ENCODE measurements at regions not wholly inside any gene's neighbourhood (a gene's known extent, or its start where the extent isn't known, plus 50 kb on each side); places are given as distances from the start of the nearest gene placed in this dataset.

DNA sequence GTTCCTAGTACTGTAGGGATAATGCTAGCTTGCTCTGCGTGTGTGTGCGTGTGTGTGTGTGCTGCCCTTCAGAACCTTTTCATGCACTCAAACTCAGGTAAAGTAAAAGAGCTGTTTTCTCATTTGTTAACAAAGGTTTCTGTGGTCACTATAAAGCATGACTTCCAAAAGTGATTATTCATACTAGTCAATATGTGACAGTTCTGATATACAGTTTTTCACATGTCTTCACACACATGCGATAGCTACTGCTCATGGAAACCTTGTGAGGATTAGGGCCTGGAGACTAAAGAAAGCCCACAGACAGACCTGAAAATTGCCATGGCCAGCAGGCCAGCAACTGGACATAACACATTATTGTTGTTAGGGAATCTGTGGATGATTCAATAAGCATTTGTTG, 56.9 kb upstream of the NEMP2 start:
- CTCF ChIA-PET = interaction anchor here (1.4 kb wide), 1 partner anchor 14 kb away, joined by 3 read pairs; no protein-coding TSS in a partner anchor
- Histone ChIP-seq H3K27me3 (replicated peaks in 1 of 2; ENCODE audit: control insufficient read depth in 2 of 2, insufficient read depth in 2 of 2, low read length in 1 of 2) (no peaks in the 10 kb centered on the region), H3K9ac (ENCODE audit: control insufficient read depth, insufficient read depth, low read length) (no peak overlapping the region), H3K27ac (ENCODE audit: control insufficient read depth, insufficient read depth) (no peak overlapping the region), H2AFZ (ENCODE audit: control insufficient read depth, low read depth, low read length) (no peak overlapping the region), H3K4me3 (no peak overlapping the region), H3K4me2 (ENCODE audit: control insufficient read depth, insufficient read depth) (no peak overlapping the region), H3K36me3 (ENCODE audit: control insufficient read depth in 2 of 2, insufficient read depth in 2 of 2, low read length in 1 of 2) (no peaks in the 10 kb centered on the region), H4K20me1 (ENCODE audit: control insufficient read depth, insufficient read depth) (no peaks in the 10 kb centered on the region), H3K9me3 (replicated peaks; ENCODE audit: control insufficient read depth, insufficient read depth, low read length) (no peaks in the 10 kb centered on the region), H3K79me2 (ENCODE audit: control insufficient read depth, insufficient read depth, low read length) (no peaks in the 10 kb centered on the region), H3K4me1 (ENCODE audit: control insufficient read depth, insufficient read depth, low read length) (no peaks in the 10 kb centered on the region)
- ATAC-seq = peak; percentile 57
- FAIRE-seq = no peak
- TF ChIP-seq RUNX3 (IDR thresholded peaks at IDR 0.05; ENCODE audit: low read length) = peak; percentile 26; the same call in 1 of the 2 replicates
- TF ChIP-seq NR2F1 (conservative IDR thresholded peaks at IDR 0.05) = no peak
- POLR2A ChIA-PET = interaction anchor here (1.0 to 1.8 kb wide), 5 partner anchors 9 to 62 kb away, joined by 3 to 7 read pairs (median 3); no protein-coding TSS in a partner anchor
- intact Hi-C loops (cut with micrococcal nuclease; ENCODE audit: unreplicated experiment) (no loop called here), in situ Hi-C loops (cut with MboI) (no loop called here)
- no peak for DNase-seq (ENCODE audit: low read depth, low spot score)
- SMC1A ChIA-PET (ENCODE audit: uncharacterized antibody, unreplicated experiment) = interaction anchor here (0.8 to 1.8 kb wide), 9 partner anchors 9 to 82 kb away, joined by 3 to 7 read pairs (median 4); no protein-coding TSS in a partner anchor
- 97% methylated on average over 3 of the region's 3 CpGs for WGBS (ENCODE audit: insufficient coverage, insufficient replicate concordance, low lambda C conversion rate, missing lambda C conversion rate)
- no TSS peak for BruUV-seq (replicated peaks)
- RAD21 ChIA-PET (ENCODE audit: unreplicated experiment) = interaction anchor here (1.0 kb wide), 2 partner anchors 14 to 43 kb away, joined by 3 read pairs; no protein-coding TSS in a partner anchor

DNA sequence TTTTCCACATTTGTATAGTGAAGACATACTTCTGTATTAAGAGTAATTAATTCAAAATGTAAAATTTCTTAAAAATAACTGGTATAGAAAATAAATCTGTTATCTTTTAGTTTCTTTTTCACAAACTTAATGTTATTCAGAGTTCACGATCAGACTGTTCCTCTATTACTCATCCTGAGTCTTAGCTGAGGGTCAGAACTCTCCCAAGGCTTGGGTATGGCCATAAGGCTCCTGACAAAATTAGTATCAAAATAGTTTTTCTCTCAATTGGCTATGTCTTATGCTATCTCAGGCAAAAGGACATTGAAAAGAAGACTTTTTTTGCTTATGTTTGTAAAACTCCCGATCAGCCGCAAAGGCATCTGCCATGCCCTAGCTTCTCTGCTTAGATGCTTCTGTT, 56.1 kb upstream of the NAB1 start:
- H3K9ac ChIP-seq (ENCODE audit: control insufficient read depth, insufficient read depth, low read length) = no peak overlapping the region
- no peak overlapping the region for H2AFZ ChIP-seq (ENCODE audit: control insufficient read depth, low read depth, low read length)
- H3K4me2 ChIP-seq (ENCODE audit: control insufficient read depth, insufficient read depth) = no peak overlapping the region
- DNase-seq (ENCODE audit: low read depth, low spot score) (no peak), ATAC-seq (peak; percentile 40; the same call in 1 of the 3 replicates), FAIRE-seq (no peak)
- ChIA-PET SMC1A (ENCODE audit: uncharacterized antibody, unreplicated experiment) (interaction anchor here (0.8 to 2.8 kb wide), 5 partner anchors 8 to 54 kb away, joined by 3 to 10 read pairs (median 5); no protein-coding TSS in a partner anchor), POLR2A (interaction anchor here (0.5 to 1.8 kb wide), 5 partner anchors 8 to 54 kb away, joined by 3 to 7 read pairs (median 4); no protein-coding TSS in a partner anchor), CTCF (interaction anchor here (0.9 to 1.2 kb wide), 3 partner anchors 12 to 75 kb away, joined by 3 read pairs; no protein-coding TSS in a partner anchor), RAD21 (ENCODE audit: unreplicated experiment) (no interaction called here)
- H3K9me3 ChIP-seq (replicated peaks; ENCODE audit: control insufficient read depth, insufficient read depth, low read length) = no peaks in the 10 kb centered on the region
- H3K27ac ChIP-seq (ENCODE audit: control insufficient read depth, insufficient read depth) = no peak overlapping the region
- intact Hi-C loops (cut with micrococcal nuclease; ENCODE audit: unreplicated experiment) (no loop called here), in situ Hi-C loops (cut with MboI) (no loop called here)
- BruUV-seq (replicated peaks) = no TSS peak
- WGBS (ENCODE audit: insufficient coverage, insufficient replicate concordance, low lambda C conversion rate, missing lambda C conversion rate) = 67% methylated on average over 3 of the region's 3 CpGs
- no peaks in the 10 kb centered on the region for H3K4me1 ChIP-seq (ENCODE audit: control insufficient read depth, insufficient read depth, low read length)
- H3K4me3 ChIP-seq = no peak overlapping the region
- H4K20me1 ChIP-seq (ENCODE audit: control insufficient read depth, insufficient read depth) = no peaks in the 10 kb centered on the region
- H3K36me3 ChIP-seq (ENCODE audit: control insufficient read depth in 2 of 2, insufficient read depth in 2 of 2, low read length in 1 of 2) = no peaks in the 10 kb centered on the region
- H3K27me3 ChIP-seq (replicated peaks in 1 of 2; ENCODE audit: control insufficient read depth in 2 of 2, insufficient read depth in 2 of 2, low read length in 1 of 2) = no peaks in the 10 kb centered on the region
- no peaks in the 10 kb centered on the region for H3K79me2 ChIP-seq (ENCODE audit: control insufficient read depth, insufficient read depth, low read length)
- TF ChIP-seq KLF5 (IDR thresholded peaks at IDR 0.05; ENCODE audit: partially characterized antibody) (no peak), NRF1 (conservative IDR thresholded peaks at IDR 0.05; ENCODE audit: low read depth, low read length) (no peak), ZZZ3 (IDR thresholded peaks at IDR 0.05; ENCODE audit: control insufficient read depth, insufficient read length, low read depth) (no peak), CHD4 (IDR thresholded peaks at IDR 0.05) (no peak), CHD2 (IDR thresholded peaks at IDR 0.05; ENCODE audit: borderline replicate concordance, low read depth, low read length) (no peak), NFXL1 (IDR thresholded peaks at IDR 0.05; ENCODE audit: borderline replicate concordance) (no peak), TCF7 (IDR thresholded peaks at IDR 0.05; ENCODE audit: borderline replicate concordance) (no peak)
- TF ChIP-seq, protein P1, sequence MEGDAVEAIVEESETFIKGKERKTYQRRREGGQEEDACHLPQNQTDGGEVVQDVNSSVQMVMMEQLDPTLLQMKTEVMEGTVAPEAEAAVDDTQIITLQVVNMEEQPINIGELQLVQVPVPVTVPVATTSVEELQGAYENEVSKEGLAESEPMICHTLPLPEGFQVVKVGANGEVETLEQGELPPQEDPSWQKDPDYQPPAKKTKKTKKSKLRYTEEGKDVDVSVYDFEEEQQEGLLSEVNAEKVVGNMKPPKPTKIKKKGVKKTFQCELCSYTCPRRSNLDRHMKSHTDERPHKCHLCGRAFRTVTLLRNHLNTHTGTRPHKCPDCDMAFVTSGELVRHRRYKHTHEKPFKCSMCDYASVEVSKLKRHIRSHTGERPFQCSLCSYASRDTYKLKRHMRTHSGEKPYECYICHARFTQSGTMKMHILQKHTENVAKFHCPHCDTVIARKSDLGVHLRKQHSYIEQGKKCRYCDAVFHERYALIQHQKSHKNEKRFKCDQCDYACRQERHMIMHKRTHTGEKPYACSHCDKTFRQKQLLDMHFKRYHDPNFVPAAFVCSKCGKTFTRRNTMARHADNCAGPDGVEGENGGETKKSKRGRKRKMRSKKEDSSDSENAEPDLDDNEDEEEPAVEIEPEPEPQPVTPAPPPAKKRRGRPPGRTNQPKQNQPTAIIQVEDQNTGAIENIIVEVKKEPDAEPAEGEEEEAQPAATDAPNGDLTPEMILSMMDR (IDR thresholded peaks at IDR 0.05 in 2 of 3, conservative IDR thresholded peaks at IDR 0.05 in 1 of 3; ENCODE audit: control insufficient read depth in 2 of 3, extremely low read depth in 1 of 3, insufficient read depth in 1 of 3, low read depth in 3 of 3, low read length in 3 of 3) = no peak
- TF ChIP-seq, protein P2, sequence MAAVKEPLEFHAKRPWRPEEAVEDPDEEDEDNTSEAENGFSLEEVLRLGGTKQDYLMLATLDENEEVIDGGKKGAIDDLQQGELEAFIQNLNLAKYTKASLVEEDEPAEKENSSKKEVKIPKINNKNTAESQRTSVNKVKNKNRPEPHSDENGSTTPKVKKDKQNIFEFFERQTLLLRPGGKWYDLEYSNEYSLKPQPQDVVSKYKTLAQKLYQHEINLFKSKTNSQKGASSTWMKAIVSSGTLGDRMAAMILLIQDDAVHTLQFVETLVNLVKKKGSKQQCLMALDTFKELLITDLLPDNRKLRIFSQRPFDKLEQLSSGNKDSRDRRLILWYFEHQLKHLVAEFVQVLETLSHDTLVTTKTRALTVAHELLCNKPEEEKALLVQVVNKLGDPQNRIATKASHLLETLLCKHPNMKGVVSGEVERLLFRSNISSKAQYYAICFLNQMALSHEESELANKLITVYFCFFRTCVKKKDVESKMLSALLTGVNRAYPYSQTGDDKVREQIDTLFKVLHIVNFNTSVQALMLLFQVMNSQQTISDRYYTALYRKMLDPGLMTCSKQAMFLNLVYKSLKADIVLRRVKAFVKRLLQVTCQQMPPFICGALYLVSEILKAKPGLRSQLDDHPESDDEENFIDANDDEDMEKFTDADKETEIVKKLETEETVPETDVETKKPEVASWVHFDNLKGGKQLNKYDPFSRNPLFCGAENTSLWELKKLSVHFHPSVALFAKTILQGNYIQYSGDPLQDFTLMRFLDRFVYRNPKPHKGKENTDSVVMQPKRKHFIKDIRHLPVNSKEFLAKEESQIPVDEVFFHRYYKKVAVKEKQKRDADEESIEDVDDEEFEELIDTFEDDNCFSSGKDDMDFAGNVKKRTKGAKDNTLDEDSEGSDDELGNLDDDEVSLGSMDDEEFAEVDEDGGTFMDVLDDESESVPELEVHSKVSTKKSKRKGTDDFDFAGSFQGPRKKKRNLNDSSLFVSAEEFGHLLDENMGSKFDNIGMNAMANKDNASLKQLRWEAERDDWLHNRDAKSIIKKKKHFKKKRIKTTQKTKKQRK (IDR thresholded peaks at IDR 0.05; ENCODE audit: low read depth, low read length) = no peak
